Limb (tissue), 2 donors: ENCODE measurements at regions not wholly inside any gene's neighbourhood (a gene's known extent, or its start where the extent isn't known, plus 50 kb on each side); places are given as distances from the start of the nearest gene placed in this dataset.
"Not testable (repeated sequence)": the region's sequence is repeated elsewhere in the genome, so short reads cannot be mapped to it uniquely, and the experiment has no call there.

Experiments
- DNase-seq, 2 donors: peaks; one replicate each; pipeline ENCODE4 v3.0.0-alpha.2; 2016; ENCODE audit errors: extremely low spot score in 2 of 2

- DNase-seq = no peak
These were observed 50.0 kb downstream of the SOD2 start for GRCh38 chr6:159642995-159643394.

GRCh38 chr6:159642481-159642880 is 50.6 kb downstream of the SOD2 start:
- peak in 1 of 2 donors; percentile 44 for DNase-seq

- DNase-seq = no peak
These were observed 52.1 kb downstream of the SOD2 start for GRCh38 chr6:159640722-159641482.

- DNase-seq = no peak
These were observed 52.7 kb downstream of the SOD2 start for GRCh38 chr6:159640322-159640721.

- no peak for DNase-seq
These were observed 53.3 kb downstream of the SOD2 start for GRCh38 chr6:159639721-159640120.

- DNase-seq = no peak
These were observed 59.8 kb downstream of the SOD2 start for GRCh38 chr6:159633196-159633595.

GRCh38 chr6:159631886-159632285 is 61.2 kb downstream of the SOD2 start:
- no peak for DNase-seq

- DNase-seq = no peak
These were observed 65.1 kb downstream of the SOD2 start for GRCh38 chr6:159627939-159628338.

- not testable (repeated sequence) for DNase-seq
These were observed 66.5 kb downstream of the SOD2 start for GRCh38 chr6:159626506-159626905.

GRCh38 chr6:159623156-159623555 is 69.9 kb downstream of the SOD2 start:
- no peak for DNase-seq

- DNase-seq = no peak
These were observed 72.1 kb downstream of the SOD2 start for GRCh38 chr6:159620947-159621346.

- DNase-seq = no peak
These were observed 75.6 kb downstream of the SOD2 start for GRCh38 chr6:159617444-159617843.

GRCh38 chr6:159616456-159616855 is 76.6 kb downstream of the SOD2 start:
- DNase-seq = no peak

GRCh38 chr6:159615918-159616317 is 77.1 kb downstream of the SOD2 start:
- DNase-seq = no peak

GRCh38 chr6:159610881-159611280 is 82.2 kb downstream of the SOD2 start:
- DNase-seq = no peak

- DNase-seq = peak in 1 of 2 donors; percentile 67
These were observed 83.3 kb downstream of the SOD2 start for GRCh38 chr6:159609652-159610178.

GRCh38 chr6:159608961-159609651 is 83.9 kb downstream of the SOD2 start:
- DNase-seq = no peak

GRCh38 chr6:159606786-159607185 is 86.3 kb downstream of the SOD2 start:
- no peak for DNase-seq

- no peak for DNase-seq
These were observed 88.5 kb downstream of the SOD2 start for GRCh38 chr6:159604443-159604956.

- DNase-seq = peak; percentile 69 to 70
These were observed 90.5 kb downstream of the SOD2 start for GRCh38 chr6:159602431-159603041.

GRCh38 chr6:159601211-159601610 is 91.8 kb downstream of the SOD2 start:
- no peak for DNase-seq

- no peak for DNase-seq
These were observed 97.9 kb downstream of the SOD2 start for GRCh38 chr6:159595173-159595572.
